Cerebellar cortex (tissue), 1 donor: ENCODE measurements at regions not wholly inside any gene's neighbourhood (a gene's known extent, or its start where the extent isn't known, plus 50 kb on each side); places are given as distances from the start of the nearest gene placed in this dataset.
"Not testable (repeated sequence)": the region's sequence is repeated elsewhere in the genome, so short reads cannot be mapped to it uniquely, and the experiment has no call there.

ENCODE experiments used
- DNase-seq: peaks from one replicate; pipeline ENCODE4 v3.0.0-alpha.2; 2015; ENCODE audit warnings: low spot score

DNA sequence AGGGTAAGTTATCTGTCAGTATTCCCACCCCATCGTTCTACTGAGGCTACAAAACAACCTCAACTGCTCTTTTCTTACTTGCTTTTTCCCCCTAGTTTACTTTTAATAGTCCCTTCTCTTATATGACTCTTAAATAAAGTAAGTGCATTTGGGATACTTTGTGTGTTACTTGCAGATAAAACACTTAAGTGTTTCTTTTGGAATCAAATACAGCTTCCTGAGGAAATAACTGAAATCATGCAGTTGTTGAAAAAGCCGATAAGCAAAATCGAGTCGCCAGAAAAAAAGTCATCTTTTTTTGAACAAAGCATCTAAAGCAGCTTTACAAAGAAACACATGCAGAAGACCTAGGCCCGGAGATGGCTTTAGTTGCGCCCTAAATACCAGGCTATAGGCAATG, 53.5 kb upstream of the EPB41L4A start:
- no peak for DNase-seq

GRCh38 chr5:112473989-112474388, 54.9 kb upstream of the EPB41L4A start:
- DNase-seq = no peak

GRCh38 chr5:112475747-112476365, 56.8 kb upstream of the EPB41L4A start:
- DNase-seq = no peak

- DNase-seq = no peak
Observed at GRCh38 chr5:112479418-112479817, 60.3 kb upstream of the EPB41L4A start.

- no peak for DNase-seq
Observed at GRCh38 chr5:112480501-112480900, 61.4 kb upstream of the EPB41L4A start.

GRCh38 chr5:112483704-112484103, 64.6 kb upstream of the EPB41L4A start:
- no peak for DNase-seq

- DNase-seq = no peak
Observed at GRCh38 chr5:112485934-112486355, 66.9 kb upstream of the EPB41L4A start.

DNA sequence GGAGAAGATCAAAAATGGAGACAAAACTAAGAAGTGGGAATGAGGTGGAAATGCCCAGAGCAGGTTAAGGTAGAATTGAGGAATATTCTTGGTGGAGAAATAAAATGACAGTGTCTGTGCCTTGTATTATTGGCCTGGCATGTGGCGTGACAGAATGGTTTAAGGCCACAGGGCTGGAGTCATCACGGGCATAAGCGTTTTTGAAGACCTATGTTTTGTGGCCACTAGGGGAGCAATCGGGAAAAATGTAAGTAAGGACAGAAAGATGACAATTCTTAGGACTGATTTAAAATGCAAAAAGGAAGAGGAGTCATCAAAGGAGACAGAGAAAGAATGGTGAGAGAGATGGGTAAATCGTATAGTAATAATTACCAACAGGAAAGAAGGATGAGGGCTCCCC, 72.2 kb upstream of the EPB41L4A start:
- no peak for DNase-seq

- DNase-seq = peak; percentile 22
Observed at GRCh38 chr5:112492291-112492690, 73.2 kb upstream of the EPB41L4A start.

- not testable (repeated sequence) for DNase-seq
Observed at GRCh38 chr5:112503749-112504501, 84.8 kb upstream of the EPB41L4A start.

- not testable (repeated sequence) for DNase-seq
Observed at GRCh38 chr5:112509097-112509496, 90.0 kb upstream of the EPB41L4A start.

DNA sequence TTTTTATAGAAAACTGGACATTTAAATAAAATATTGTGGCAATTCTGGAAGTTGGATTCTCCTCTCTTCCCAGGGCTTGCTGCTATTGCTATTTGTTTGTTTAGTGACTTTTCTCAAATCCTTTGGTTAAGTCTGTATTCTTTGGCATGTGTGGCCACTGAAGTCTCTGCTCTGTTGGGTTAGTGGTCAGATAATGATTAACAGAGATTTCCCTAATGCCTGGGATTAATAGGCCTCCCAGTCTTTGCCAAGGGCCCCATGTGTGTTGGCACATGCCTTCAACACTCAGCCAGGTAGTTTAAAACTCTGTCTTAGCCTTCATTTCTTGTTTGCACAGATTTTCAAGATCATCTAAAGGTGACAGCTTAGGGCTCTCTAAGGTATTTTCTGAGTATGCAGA, 92.8 kb upstream of the EPB41L4A start:
- no peak for DNase-seq

DNA sequence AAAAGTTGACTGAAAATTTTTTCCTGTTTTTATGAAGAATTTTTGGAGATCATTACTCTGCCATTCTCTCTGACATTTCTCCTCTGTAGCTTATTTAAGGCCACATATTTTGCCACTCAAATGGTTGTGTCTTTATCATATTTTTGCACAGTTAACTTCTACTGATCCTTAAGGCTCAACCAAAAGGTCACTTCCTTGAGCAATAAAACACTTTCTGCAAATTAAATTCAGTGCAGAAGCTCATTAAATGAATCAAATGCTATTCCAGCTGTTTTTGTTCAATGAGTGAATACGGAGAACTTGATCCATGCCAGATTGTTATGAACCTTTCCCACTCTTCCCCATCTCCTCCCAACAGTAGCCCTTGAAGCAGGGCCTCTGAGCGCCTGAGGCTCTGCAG, 93.8 kb upstream of the EPB41L4A start:
- no peak for DNase-seq

DNA sequence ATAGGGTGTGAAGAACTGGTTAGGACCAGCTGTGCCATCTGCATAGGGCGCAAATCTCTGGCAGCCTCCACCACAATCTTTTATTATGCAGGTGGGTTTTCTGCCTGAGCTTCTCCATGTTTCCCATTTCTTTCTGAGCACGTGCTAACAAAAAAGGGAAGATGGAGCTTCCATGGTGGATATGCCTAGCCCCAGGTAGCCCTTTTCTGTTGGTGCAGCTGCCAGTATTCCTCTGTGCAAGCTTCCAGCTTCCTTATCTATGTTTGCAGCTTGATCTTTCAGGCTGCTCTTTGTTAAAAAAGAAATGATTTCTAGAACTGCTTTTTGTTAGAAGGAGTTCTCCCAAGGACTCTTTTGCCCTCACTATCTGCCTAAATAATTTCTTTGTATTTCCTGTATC, 95.0 kb upstream of the EPB41L4A start:
- no peak for DNase-seq

- not testable (repeated sequence) for DNase-seq
Observed at GRCh38 chr5:112520474-112520873, 101.4 kb upstream of the EPB41L4A start.

- not testable (repeated sequence) for DNase-seq
Observed at GRCh38 chr5:112522891-112523673, 104.0 kb upstream of the EPB41L4A start.

- DNase-seq = not testable (repeated sequence)
Observed at GRCh38 chr5:112523674-112524263, 104.7 kb upstream of the EPB41L4A start.

- no peak for DNase-seq
Observed at GRCh38 chr5:112525217-112525616, 106.1 kb upstream of the EPB41L4A start.

- no peak for DNase-seq
Observed at GRCh38 chr5:112528928-112529327, 109.9 kb upstream of the EPB41L4A start.

GRCh38 chr5:112529525-112529924, 110.4 kb upstream of the EPB41L4A start:
- DNase-seq = no peak

DNA sequence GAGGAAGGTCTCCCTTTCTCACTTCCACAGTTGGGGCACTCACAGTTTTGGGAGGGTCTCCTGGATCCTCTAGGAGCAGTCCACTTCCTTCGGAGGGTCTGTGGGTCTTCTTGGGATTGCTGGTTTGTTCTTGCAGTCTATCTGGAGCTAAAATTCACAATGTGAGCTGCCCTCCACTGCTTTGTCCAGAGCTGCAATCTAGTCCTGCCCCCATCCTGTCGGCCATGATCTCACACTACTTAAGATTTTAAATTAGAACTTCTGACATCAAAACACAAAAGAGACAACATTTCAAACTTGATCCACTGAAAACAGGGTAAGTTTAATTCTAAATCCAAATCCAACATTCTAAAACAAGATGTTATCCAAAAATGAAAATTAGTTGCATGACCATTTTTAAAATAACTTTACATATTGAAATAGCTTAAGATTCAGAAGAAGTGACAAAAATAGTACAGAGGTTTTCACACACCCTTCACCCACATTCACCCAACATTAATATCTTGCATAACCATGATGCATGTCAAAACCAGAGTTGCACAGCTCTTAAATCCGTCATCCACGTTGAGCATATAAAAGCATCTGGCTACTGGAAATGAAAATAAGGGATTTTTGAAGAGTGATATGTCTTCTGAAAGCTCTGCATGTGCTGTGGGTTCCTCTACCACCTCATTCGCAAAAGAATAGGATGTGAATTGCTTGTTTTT, 113.7 kb upstream of the EPB41L4A start:
- no peak for DNase-seq

- DNase-seq = no peak
Observed at GRCh38 chr5:112533362-112533761, 114.3 kb upstream of the EPB41L4A start.
